HG03575 (cell line): ENCODE measurements at regions not wholly inside any gene's neighbourhood (a gene's known extent, or its start where the extent isn't known, plus 50 kb on each side); places are given as distances from the start of the nearest gene placed in this dataset.
"Not testable (repeated sequence)": the region's sequence is repeated elsewhere in the genome, so short reads cannot be mapped to it uniquely, and the experiment has no call there.

ENCODE experiments used
- ATAC-seq: cut with Tn5 transposase; IDR thresholded peaks from one replicate; pipeline ENCODE4 v1.9.1; 2021; ENCODE audit not compliant: unreplicated experiment, insufficient number of reproducible peaks, low FRiP score; ENCODE audit errors: extremely low read depth

GRCh38 chr2:224217962-224218347, 178.9 kb upstream of the SERPINE2 start:
- ATAC-seq, result no peak

- no peak for ATAC-seq
These were observed 178.3 kb upstream of the SERPINE2 start for GRCh38 chr2:224217233-224217961.

- ATAC-seq, result not testable (repeated sequence)
These were observed 176.5 kb upstream of the SERPINE2 start for GRCh38 chr2:224215611-224216010.

GRCh38 chr2:224213396-224213795, 174.3 kb upstream of the SERPINE2 start:
- ATAC-seq, result no peak

GRCh38 chr2:224211791-224212190, 172.7 kb upstream of the SERPINE2 start:
- ATAC-seq, result no peak

GRCh38 chr2:224211181-224211480, 172.0 kb upstream of the SERPINE2 start:
- no peak for ATAC-seq

GRCh38 chr2:224210286-224211180, 171.4 kb upstream of the SERPINE2 start:
- ATAC-seq, result no peak

- ATAC-seq, result no peak
These were observed 170.6 kb upstream of the SERPINE2 start for GRCh38 chr2:224209555-224210285.

- no peak for ATAC-seq
These were observed 169.4 kb upstream of the SERPINE2 start for GRCh38 chr2:224208443-224208842.

- no peak for ATAC-seq
These were observed 168.9 kb upstream of the SERPINE2 start for GRCh38 chr2:224208007-224208406.

- no peak for ATAC-seq
These were observed 167.7 kb upstream of the SERPINE2 start for GRCh38 chr2:224206816-224207215.

- no peak for ATAC-seq
These were observed 163.3 kb upstream of the SERPINE2 start for GRCh38 chr2:224202281-224202865.

- no peak for ATAC-seq
These were observed 159.3 kb upstream of the SERPINE2 start for GRCh38 chr2:224198436-224198835.

GRCh38 chr2:224196810-224197209, 157.7 kb upstream of the SERPINE2 start:
- no peak for ATAC-seq

- ATAC-seq, result no peak
These were observed 157.0 kb upstream of the SERPINE2 start for GRCh38 chr2:224195925-224196571.

GRCh38 chr2:224194161-224194560, 155.1 kb upstream of the SERPINE2 start:
- ATAC-seq, result no peak

GRCh38 chr2:224191465-224191864, 152.4 kb upstream of the SERPINE2 start:
- ATAC-seq, result no peak

- no peak for ATAC-seq
These were observed 151.8 kb upstream of the SERPINE2 start for GRCh38 chr2:224190936-224191270.
